GM18861 (cell line): ENCODE measurements at regions not wholly inside any gene's neighbourhood (a gene's known extent, or its start where the extent isn't known, plus 50 kb on each side); places are given as distances from the start of the nearest gene placed in this dataset.

ENCODE experiments used
- ATAC-seq: cut with Tn5 transposase; IDR thresholded peaks from one replicate; pipeline ENCODE4 v1.9.1; 2021; ENCODE audit not compliant: unreplicated experiment

DNA sequence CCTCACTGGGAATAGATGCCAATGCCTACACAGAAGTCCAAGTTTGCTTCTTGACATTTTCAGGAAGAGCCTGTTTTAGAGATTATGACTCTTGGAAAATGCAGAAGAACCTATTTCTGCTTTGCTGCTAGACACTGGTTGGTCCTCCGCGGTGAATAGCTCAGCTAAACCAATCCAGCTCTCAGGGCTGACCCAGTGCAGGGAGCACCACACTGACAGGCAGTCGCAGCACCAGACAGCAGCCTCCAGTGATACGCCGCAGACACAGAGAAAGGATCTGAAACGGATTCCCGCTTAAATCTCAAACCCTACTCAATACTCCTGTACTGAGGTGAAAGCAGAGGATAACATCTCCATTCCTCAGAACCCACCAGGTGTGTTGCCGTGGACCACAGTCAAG is 183.4 kb downstream of the ENGASE start:
- no peak for ATAC-seq

DNA sequence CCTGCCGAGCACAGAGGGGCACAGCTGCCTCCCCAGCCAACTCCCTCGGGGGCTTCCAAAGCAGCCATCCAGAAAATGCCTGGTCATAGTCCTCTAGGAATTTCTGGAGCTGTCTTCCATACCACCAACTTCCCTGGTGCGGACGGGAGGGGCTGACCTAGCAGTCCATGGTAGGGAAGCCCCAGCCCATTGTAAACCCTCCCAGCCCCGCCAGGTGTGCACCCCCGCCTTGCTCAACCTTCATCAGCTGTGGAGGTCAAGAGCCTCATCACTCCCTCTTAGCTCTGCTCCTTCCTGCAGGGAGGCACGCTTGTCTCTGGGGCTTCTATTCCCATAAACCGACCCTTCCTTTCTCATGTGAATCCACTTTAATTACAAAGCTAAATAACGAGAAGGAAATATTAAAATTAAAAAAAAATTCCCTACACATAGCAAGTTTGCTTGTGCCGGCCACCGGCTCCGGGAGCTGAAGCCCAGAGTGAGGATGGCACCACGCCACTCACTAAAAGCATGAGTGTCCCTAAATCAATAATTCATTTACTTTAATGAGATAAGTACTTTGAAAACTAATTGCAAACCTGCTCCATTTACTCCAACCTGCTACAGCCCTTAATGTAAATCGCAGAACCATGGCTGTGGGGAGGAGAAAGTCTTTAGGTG is 181.4 kb downstream of the ENGASE start:
- ATAC-seq: no peak

DNA sequence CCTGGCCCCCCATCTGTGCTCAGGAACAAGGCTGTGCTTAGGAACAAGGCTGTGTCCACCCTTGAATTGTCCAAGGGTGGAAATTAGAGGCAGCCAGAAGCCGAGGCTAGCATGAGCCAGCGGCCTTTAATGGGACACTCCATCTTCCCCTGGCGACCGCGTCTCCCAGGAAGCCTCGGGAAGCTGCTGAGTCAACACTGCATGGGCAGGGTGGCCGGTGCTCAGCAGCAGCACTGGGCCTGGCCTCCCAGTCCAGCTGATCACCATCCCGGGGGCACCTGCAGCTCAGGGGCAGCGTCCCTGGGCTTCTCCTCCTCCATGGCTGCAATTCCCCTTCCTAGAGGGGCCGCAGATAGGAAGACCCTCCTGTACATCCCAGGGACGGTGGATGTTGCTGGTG is 180.8 kb downstream of the ENGASE start:
- ATAC-seq: no peak

DNA sequence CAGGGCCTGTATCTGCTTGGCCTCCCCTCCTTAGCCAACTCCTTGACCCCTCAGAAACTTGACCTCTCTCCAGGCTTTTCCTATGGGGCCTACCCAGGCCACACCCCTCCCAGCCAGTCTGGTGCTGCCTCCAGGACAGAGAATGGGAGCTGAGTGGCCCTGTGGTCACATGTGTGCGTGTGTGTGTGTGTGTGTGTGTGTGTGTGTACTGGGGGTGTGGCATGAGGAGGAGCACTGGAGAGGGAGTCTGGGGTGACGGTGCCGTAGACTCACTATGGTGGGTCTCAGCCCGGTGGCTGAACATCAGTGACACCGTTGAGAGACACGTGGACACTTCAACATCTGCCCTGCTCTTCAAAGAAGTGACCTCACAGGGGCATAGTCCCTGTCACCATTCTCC is 180.4 kb downstream of the ENGASE start:
- no peak for ATAC-seq

DNA sequence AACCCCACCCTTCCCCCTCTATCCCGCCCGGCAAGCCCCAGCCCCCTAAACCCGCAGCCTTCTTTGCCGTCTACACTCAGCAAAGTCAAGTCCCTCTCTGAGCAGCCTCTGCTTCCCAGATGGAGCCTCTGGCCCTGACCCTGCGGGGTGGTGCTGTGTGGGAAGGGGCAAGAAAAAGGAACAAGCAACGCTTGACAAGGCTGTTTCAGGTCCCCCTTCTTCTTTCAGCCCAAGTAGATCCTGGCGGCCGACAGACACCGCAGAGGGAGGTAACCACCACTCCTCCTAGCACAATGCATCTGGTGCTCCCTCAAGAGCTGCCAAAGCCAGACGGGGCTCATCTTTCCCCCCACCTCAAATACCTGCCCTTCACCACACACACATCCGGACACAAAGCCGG is 178.3 kb downstream of the ENGASE start:
- no peak for ATAC-seq

DNA sequence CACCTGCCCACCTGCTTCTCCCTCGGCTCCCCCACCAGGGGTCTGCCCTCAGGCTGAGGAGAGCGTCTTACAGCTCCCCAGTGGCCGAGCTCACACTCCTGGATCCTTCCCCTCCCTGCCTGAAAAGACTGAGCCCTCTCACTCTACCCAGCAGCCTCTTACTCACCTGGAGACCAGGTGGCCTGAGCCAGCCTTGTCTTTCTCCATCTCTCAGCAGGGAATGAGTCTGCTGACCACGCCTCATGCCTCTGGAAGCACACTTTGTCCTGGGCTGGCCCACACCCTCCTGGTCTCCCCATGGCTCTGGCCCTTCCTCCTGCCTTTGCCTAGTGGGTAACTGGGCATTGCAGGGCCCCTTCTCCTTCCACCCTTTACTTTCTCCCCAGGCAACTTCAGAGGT is 177.2 kb downstream of the ENGASE start:
- ATAC-seq: no peak

DNA sequence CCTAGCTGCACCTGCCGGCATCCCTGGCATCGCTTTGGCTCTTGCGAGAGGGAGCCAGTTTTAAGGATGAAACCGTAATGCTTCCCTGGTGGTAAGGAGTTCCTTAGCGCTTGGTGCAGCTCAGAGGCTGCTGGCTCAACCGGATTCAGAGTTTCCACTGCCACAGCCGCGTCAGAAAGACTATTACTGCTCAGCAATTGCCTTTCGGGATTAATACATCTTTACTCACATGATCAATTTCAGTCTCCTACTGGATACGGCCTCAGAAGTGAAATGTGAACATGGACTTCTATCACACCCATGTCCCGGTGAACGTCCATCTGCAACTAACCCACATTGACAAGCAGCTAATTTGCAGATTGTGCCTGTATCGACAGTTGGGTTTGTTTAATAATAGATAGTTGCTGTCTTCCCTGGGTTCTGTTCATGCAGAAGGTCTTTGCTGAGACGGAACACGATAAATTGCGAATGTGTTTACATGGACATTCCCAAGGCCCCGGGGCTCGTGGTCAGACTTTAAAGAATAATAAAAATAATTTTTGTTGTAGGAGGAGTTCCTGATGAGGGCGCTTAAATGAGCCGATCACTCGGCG is 175.4 kb downstream of the ENGASE start:
- ATAC-seq: no peak

DNA sequence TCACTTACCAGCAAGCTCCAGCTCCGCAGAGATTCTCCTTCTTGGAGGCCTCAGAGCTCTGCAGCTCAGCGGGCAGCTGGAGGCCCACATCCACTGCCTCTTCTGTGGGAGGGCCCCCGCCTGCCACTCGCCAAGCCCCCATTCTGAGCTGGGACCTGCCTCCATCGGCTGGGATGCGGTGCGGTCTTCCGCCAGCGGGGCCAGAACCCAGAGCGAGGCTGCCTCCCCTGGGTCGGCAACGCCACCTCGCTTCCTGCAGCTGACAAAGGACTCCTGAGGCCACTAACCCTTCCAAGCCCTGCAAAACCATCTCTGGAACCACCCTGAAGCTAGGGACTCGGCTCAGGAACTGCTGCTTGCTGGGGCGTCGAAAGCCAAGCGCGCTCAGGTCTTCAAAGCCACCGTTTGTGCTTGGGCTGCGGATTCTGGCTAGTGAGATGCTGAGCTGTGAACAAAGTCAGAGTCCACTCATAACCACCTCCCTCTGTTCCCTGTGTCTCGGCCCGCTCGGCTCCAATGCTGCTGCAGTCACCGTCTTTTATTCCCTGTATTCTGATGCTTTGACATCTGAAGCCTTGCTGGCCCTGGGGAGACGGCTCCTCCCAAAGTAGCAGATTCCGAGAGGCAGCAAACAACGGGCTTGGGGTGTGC is 174.3 kb downstream of the ENGASE start:
- ATAC-seq: no peak

DNA sequence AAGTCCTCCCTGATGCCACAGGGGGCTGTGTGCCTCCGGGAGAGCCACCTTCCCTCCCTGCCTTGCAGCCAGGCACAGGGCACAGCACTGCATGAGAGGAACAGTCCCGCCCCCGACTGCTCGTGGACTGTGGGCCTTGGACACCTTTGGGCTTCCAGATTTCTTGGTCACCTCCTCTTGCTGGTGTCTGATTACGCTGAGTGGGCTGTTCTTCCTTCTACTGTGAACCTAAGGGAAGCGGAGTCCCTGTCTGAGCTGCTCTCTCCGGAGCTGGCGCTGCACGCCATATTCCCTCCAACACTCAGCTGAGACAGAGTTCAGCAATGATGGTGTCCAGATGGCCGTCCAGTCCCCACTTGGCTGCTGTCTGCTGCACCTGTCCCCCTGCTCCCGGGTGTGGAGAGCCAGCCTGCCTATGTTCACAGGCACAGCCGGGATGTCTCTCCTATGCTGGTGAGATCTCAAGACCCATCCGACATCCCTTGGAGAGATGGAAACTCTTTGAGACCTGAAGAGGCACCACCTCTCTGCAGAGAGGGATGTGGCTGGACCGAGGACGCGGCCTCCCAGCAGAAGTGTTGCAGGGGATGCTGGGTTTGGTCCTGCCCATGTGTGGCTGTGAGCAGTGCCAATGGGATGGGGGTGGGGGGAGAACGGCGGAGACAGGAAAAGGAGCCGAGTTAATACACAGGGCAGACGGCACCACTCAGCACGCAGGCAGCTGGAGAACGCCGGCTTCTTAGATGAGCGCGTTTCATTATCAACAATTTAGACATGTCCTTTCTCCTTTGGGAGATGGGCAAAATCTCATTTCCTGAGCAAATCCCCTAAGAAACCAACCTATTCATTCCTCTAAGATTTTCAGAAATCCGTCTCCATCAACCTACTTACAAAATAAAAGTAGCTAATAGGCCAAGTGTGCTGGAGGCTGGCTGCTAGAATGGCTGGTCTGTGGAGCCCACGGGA is 171.9 kb downstream of the ENGASE start:
- no peak for ATAC-seq

DNA sequence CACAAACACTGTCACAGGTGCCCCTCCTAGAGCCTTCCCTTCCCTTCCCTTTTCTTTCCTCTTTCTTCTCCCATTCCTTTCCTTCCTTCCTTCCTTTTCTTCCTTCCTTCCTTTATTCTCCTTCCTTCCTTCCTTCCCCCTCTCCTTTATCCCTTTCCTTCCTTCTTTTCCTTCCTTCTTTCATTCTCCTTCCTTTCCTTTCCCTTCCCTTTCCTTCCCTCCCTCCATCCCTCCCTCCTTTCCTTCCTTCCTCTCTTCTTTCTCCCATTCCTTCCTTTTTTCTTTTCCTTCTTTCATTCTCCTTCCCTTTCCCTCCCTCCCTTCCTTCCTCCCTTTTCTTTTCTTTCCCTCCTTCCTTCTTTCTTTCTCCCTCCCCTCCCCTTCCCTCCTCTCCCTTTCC is 170.0 kb downstream of the ENGASE start:
- no peak for ATAC-seq

DNA sequence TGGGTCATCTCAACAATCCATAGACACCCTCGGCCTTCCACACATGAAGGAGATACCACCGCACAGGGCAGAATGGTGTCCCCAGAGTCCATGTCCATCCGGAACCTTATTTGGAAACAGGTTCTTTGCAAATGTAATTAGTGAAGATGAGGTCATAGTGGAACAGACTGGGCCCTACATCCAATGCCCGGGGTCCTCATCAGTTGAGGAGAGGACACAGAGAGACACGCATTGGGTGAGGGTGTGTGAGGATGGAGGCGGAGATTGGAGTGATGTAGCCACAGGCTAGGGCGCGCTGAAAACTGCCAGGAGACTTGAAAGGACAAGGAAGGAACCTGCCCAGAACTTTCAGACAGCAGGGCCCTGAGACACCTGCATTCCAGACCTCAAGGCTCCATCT is 169.4 kb downstream of the ENGASE start:
- ATAC-seq: no peak

DNA sequence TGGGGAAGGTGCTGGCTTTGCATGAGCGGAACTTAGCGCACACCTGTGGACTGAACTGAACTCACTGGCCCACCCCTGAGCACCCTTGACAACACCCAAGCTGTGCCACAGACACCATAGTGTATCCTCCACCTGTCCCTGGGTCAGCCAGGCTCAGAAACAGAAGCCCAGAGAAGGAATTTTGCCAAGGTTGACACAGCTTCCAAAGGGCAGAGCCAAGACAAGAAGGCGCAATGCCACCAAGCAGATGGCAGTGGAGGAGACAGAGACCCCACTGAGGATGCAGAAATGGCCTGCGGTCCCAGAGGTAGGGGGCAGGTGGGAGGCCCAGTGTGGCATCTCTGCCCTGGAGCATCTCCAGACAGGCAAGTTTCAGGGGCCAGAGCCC is 169.0 kb downstream of the ENGASE start:
- no peak for ATAC-seq

DNA sequence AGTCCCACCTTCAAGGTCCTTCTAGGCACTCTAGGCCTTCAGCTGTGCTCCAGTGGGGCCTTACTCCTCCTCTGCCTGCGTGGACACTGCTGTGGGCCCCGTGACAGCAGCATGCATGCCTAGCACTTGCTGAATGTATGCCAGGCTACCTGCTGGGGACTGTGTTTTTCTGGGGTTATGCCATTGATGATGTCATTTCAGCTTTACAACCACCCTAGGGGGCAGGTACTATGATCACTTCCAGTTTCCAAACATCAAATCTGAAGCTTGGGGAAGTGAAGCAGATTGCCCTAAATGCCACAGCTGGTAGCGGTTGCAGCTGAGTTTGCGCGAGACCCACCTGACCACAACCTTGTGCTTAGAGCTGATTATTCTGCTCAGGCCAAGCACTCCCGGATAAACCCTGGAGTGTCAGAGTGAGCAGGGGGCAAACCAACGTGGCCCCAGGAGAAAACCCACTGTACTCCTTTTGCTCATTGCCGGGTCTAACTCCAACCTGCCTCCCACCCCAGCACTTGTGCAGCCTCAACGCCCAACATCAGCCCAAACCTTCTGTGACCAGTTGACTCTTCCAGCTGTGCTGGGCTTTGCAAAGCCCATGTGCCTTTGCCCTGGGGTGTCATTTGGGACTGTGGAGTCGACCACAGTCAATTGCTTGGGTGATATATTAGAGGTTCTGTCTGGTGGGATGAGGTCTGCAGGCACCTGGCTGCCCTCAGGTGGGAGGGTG is 168.4 kb downstream of the ENGASE start:
- ATAC-seq: no peak

DNA sequence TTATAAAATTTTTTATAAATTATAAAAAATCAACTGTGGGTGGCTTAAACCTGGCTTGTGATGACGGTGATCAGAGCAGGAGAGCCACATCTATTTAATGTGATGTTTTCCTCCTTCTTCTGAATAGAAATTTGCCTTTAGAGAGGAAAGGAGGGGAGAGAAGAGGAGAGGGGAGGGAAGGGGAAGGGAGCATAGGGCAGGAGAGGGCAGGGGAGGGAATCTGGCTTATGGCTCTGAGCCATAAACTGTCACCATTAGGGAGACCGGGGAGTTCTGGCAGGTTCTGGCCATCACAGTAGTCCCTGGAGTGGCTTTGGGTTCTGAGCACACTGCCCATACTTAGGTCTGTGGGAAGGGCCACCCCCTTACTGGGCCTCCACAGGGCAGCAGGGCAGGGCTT is 167.8 kb downstream of the ENGASE start:
- ATAC-seq: no peak

DNA sequence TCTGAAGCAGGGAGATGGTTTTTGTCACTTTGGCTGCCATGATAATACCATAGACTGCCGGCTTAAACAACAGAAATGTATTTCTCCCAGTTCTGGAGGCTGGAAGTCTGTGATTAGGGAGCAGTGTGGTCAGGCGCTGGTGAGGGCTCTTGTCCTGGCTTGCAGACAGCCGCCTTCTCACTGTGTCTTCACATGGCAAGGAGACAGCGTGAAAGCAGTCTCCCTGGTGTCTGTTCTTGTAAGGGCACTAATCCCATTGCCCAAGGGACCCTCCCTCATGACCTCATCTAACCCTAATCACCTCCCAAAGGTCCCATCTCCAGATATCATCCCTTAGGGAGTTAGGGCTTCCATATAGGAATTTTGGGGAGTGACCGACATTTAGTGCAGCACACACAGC is 167.0 kb downstream of the ENGASE start:
- ATAC-seq: no peak

DNA sequence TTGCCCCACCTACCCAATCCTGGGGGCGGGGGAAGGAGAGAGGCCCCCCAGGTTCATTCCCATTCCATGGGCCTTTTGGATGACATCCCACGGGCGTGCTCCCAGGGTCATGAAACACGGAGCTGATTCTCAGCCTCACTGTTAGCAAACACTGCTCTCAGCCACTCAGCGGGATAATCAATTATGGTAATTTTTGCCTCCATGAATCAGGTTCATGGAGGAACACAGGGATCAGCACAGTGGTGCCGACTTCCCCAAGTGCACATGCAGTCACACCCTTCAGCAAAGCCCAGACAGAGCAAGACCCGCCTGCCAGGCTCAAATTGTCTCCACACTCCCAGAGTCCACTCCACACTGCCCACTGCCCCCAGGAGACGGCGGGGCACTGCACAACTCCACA is 164.6 kb downstream of the ENGASE start:
- ATAC-seq: no peak

DNA sequence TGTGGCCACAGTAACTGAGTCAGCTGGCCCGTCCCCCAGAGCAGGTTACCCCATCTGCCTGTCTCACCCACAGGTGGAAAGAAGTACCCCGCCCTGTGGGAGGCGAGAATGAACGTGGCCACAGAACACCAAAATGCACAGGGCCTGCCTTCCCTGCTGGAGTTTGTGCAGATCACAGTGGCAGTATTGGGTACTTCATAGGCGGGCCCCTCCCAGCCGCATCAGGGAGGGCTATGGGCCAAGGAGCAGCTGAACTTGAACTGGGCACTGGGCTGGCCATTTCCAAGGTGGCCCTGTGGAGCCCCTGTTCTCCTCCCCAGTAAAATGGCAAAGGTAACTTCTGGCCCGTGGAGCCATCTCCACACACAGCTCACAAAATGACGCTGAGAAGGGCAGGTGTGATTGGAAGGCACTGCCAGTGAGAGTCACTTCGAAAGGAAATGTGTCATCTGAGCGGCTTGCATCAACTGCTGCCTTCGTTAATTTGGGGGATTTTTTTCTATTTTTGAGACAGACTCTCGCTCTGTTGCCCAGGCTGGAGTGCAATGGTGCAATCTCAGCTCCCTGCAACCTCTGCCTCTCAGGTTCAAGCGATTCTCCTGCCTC is 162.9 kb downstream of the ENGASE start:
- no peak for ATAC-seq

DNA sequence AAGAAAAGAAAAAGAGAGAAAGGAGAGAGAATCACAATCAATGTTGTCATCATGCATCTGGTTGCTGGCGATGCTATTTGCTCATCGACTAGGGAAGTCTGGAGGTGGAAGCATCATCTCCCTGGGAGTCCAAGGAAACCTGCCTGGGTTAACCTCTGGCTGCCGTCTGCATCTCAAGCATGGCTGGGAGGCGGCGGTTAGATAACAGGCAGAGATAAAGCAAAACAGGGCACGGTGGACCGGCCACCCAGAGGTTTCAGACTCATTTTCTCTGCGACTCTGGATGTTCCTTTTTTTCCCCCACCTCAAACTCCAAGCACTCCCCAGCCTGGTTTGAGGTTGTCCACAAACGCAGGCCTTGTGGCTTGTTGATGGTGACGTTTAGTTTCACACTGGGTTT is 161.2 kb downstream of the ENGASE start:
- ATAC-seq: no peak

DNA sequence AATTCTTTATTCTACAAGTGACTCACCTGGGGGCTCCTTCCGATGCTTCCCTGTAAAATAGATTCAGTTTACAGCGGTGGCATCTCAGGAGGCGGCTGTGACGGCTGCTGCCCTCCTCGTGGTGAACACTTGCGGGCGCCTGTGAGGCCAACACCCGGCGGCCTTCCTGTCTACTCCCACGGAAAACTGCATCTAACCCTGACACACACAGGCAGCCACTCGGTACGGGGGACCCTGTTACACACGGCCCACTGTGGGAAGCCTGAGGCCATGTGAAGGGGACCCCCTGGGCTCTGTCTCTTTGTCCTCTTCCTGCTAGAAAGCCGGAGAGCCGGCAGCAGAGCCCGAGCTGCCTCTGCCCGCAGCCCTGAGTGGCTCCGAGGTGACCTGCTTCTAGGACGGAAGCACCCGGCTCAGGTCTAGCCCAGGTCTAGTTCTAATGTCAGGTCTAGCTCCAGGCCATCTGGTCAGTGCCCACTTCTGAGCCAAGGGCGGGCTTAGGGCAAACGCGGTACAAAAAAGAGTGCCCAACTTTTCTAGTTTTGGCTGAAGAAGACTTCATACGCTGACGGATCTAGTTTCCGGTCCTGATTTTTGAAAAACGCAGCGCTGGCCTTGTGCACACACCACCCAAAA is 159.4 kb downstream of the ENGASE start:
- no peak for ATAC-seq

DNA sequence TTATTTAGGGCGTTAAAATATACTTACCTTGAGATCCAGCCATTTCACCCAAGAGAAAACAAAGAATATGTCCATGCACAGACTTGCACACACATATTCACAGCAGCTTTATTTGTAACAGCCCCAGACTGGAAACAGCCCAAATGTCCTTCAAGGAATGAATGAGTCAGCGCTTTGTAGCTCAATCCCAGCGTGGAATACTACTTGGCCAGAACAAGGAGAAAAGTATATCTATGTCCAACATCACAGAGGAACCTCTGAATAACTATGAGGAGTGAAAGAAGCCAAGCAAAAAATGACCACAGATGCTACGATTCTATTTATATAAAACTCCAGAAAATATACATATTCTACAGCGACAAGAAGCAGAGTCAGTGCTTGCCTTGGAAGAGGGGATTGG is 158.3 kb downstream of the ENGASE start:
- ATAC-seq: no peak
